H54 (cell line): ENCODE measurements at regions not wholly inside any gene's neighbourhood (a gene's known extent, or its start where the extent isn't known, plus 50 kb on each side); places are given as distances from the start of the nearest gene placed in this dataset.
A peak's percentile ranks its signal among the peaks of the same experiment; 100 is the strongest.

ENCODE experiments used
- DNase-seq: peaks from one replicate; pipeline ENCODE4 v3.0.0; 2011; ENCODE audit warnings: low spot score, mixed read lengths; ENCODE audit not compliant: insufficient read length
- FAIRE-seq: peaks from 3 replicates; lab custom pipeline; 2011; peaks lifted over from hg19 to GRCh38; lab: Jason Lieb, UNC
- POLR2A ChIP-seq: IDR thresholded peaks from 2 replicates; pipeline ENCODE4 v1.6.1; 2011; ENCODE audit warnings: low read depth, mild to moderate bottlenecking, low read length

DNA sequence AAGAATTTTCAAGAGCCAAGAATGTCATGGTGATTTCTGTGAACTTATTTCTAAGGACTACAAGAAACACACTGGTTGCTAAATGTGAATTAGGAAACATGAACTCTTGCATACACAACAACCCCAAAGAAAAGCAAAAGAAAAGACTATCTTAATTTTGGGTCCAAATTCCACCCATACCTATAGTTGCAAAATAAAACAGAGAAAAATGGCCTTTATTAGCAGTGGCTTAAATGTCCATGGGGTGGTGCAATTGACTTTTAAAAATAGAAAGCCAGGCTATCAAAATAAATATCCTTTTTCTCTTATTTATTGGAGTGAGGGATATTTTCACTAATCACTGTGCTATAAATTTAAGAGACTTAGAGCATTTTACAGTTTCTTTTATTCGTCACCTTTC, 80.9 kb upstream of the DPYD start:
- TF ChIP-seq POLR2A: no peak
- peak; percentile 73 for FAIRE-seq

DNA sequence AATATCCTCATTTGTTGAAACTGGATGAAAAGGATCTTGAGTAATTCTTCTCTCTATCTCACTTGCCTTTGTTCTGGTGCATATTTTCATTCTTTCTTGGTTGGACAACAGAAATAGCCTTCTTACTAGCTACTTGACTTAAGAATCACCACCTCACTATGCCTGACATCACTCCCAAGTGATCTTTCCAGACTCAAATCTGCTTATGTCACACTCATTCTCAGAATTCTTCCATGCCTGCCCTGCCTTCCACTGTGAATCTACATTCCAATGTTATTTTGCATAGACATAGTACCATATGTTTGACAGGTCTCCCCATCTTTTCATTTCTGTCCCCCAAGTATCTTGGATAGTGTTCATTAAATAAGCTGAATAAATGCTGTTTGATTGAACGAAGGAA, 78.5 kb upstream of the DPYD start:
- no peak for DNase-seq
- TF ChIP-seq POLR2A: no peak
- FAIRE-seq: peak; percentile 98

More for the DNA sequence above, 80.9 kb upstream of the DPYD start:
- DNase-seq: no peak

DNA sequence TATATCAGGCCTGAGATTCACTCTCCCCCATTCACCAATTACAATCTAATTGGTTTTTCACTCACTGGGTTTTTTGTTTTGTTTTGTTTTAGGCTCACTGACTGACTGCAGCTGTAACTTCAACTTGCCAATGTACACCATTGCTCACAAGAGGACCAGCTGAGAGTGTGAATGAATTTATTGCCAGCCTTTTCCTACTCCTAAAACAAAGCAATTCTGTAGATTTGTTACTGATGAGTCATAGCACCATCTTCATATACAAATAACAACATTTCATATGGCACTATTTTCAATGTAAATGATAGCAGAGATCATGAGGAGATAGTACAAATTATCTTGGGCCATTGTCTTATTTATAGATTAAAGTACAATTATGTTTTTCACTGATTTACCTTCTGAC, 76.0 kb upstream of the DPYD start:
- no peak for TF ChIP-seq POLR2A
- FAIRE-seq (peak; percentile 90), DNase-seq (no peak)

DNA sequence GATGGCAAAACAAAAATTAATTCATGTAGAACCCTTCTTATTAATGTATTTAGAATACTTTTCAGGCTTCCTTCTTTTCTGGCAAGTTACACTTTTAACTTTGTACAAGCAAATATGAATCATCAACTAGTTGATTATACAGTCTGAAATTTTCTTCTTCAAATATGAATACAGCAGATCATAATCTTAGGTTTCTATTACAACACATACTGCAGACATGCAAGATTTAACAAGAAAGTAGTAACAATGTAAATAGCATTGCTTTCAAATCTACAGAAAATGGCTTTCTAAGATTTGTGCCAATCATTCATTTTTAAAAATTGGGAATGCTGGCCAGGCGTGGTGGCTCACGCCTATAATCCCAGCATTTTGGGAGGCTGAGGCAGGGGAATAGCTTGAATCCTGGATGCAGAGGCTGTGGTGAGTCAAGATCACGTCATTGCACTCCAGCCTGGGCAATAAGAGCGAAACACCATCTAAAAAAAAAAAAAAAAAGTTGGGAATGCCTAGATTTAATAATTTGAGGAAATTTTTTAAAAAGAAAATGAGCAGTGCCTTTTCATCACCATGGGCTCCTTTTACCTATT, 68.4 kb upstream of the DPYD start:
- FAIRE-seq (peak; percentile 48), DNase-seq (no peak)
- TF ChIP-seq POLR2A: no peak

DNA sequence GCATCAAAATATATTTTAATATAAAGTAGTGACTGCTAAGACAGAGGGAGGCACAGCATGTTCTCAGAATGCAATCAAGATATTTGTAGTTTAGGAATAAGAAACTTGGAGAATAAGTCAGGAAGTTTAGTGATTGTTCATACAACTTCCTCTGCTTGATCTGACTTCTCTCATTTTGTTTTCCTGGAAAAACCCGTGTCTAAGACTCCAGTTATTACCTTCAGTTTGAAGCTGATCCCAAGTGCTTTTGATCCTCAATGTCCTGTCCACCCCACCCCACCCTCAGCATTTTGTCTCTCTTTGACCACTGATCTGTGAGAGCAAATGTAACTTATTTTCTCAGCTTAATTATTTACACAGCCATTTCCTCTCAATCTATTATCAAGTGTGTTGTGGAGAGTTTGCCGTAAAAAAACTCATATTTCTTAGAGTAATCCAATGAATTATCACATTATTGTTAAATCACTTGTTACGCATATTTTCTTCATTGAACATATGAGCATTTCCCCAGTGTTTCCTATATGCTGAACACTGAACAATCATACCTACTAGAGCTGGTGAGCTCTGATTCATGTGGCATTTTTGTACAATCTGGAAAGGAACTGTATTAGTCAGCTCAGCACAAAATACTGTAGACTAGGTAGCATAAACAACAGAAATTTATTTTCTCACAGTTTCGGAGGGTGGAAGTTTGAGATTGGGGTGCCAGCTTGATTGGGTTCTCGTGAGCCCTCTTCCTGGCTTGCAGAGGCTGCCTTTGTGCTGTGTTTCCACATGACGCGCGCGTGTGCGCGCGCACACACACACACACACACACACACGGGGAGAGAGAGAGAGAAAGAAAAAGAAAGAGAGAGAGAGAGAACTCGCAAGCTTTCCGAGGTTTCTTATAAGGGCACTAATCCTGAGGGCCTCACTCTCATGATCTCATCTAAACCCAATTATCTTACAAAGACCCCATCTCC, 65.5 kb upstream of the DPYD start:
- FAIRE-seq: peak; percentile 30
- DNase-seq: no peak
- TF ChIP-seq POLR2A: no peak

DNA sequence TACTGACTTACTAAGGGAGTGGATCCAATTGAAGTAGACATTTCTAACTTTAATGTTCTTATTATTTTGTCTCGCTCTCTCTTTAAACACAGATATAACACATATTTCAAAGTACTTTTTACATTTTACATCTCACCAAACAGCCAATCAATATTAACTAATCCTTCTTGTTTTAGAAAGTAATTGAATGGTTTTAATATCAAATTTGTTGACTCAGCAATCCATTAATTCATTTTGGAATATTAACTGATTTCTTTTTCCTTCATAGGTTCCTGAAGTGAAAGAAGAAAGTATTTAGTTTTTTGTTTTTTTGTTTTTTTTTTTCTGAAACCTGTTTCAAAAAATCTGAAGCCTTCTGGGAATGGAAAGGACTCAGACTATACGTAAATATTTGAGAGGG, 62.3 kb upstream of the DPYD start:
- FAIRE-seq: no peak

DNA sequence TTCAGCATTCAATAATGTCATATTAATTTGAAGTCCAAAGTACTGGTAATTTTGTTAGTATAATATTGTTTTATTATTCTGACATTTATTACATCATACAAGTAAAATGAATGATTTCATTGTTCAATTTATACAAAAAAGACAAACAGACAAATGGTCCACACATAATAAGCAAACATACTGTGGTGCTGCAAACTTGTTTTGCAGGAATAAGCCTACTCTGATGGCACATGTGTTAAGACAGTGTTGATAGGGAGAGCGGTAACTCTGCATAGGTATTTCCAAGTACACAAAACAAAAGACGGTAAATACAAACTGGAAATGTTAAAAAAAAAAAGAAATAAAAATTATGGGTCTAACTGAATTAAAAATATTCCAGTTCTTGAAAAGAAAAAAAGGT, 59.7 kb upstream of the DPYD start:
- TF ChIP-seq POLR2A: no peak
- no peak for FAIRE-seq
- DNase-seq: no peak

More for the DNA sequence above, 62.3 kb upstream of the DPYD start:
- no peak for DNase-seq
- TF ChIP-seq POLR2A: no peak

DNA sequence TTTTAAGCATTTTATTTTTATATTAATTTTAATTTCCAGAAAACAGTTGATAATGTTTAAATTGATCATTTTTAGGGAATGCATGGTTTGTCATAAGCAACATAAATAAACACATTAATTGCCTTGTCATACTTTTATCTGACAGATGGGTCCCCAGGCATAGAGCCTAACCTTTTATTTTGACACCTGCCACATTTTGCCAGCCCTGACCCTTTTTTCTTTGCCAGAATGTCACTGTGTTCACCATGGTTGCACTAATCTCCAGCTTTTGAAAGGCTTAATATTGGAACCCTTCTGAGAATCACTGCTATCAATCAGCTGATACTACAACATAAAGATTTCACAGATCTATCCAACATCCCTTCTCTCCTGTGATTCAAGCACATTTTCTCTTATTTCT, 56.0 kb upstream of the DPYD start:
- DNase-seq (no peak), FAIRE-seq (no peak)
- no peak for TF ChIP-seq POLR2A
